ENCODE measurements at regions not wholly inside any gene's neighbourhood (a gene's known extent, or its start where the extent isn't known, plus 50 kb on each side); places are given as distances from the start of the nearest gene placed in this dataset.

- H3T11ph ChIP-seq (ENCODE audit: low read length): no peak overlapping the region
- H3K79me1 ChIP-seq (ENCODE audit: insufficient read depth, low read depth, low read length, poor library complexity, severe bottlenecking): no peaks in the 10 kb centered on the region
- Mint-ChIP-seq H3K27me3 (ENCODE audit: low read depth) (no peaks in the 10 kb centered on the region), H3K27ac (no peak overlapping the region), H3K4me3 (no peak overlapping the region), H3K4me1 (peaks cover 42 to 52% of the 10 kb centered on the region in 2 experiments), H3K9me3 (0 out of 5 replicates have a peak, but pooled peaks cover 0 to 3% of the 10 kb centered on the region in 2 experiments), H3K36me3 (ENCODE audit: insufficient read depth in 1 of 3, low read depth in 3 of 3) (no peaks in the 10 kb centered on the region; a peak in 1 of 7 replicates)
- no peak overlapping the region for H2BK120ac ChIP-seq (ENCODE audit: low read depth, low read length, poor library complexity, severe bottlenecking)
- no peaks in the 10 kb centered on the region for H3K9me3 ChIP-seq (ENCODE audit: control insufficient read depth, low read depth, low read length)
- H3K4me2 ChIP-seq (ENCODE audit: insufficient read depth, insufficient read length, low read length): no peak overlapping the region
- H2BK12ac ChIP-seq (ENCODE audit: insufficient read length, low read depth, low read length): no peak overlapping the region
- no peak overlapping the region for H3K18ac ChIP-seq (ENCODE audit: insufficient read length, low read depth, low read length)
- H3K27ac ChIP-seq (ENCODE audit: insufficient read length, low read depth, low read length): no peak overlapping the region
- H3K4me1 ChIP-seq (ENCODE audit: insufficient read depth, low read length): peaks cover 5% of the 10 kb centered on the region; the same call in 1 of the 2 replicates
- no peaks in the 10 kb centered on the region for H3K23me2 ChIP-seq (ENCODE audit: insufficient read length, low read depth, low read length, poor library complexity, severe bottlenecking)
- H2AFZ ChIP-seq (ENCODE audit: low read length): no peak overlapping the region
- no peak for DNase-seq
- no peak overlapping the region for H3K14ac ChIP-seq (ENCODE audit: insufficient read depth, low read length)
- H4K8ac ChIP-seq (replicated peaks; ENCODE audit: insufficient read length, low read depth, low read length): no peak overlapping the region
- H3K27me3 ChIP-seq (ENCODE audit: insufficient read depth, low read length): no peaks in the 10 kb centered on the region
- no peaks in the 10 kb centered on the region for H4K20me1 ChIP-seq (ENCODE audit: control insufficient read depth, insufficient read depth, insufficient read length)
- no peak overlapping the region for H2AK5ac ChIP-seq (ENCODE audit: insufficient read length, low read length)
- TF ChIP-seq CTCF (conservative IDR thresholded peaks at IDR 0.05): no peak
- no peak overlapping the region for H2BK15ac ChIP-seq (ENCODE audit: low read depth, low read length)
- H3K4ac ChIP-seq (ENCODE audit: low read depth, low read length): no peak overlapping the region
- no peak overlapping the region for H2BK20ac ChIP-seq (ENCODE audit: low read depth, low read length, poor library complexity, severe bottlenecking)
- no peak overlapping the region for H3K56ac ChIP-seq (ENCODE audit: insufficient read length, low read depth, low read length)
- no peak overlapping the region for H4K5ac ChIP-seq (ENCODE audit: insufficient read length, low read depth, low read length)
- H2BK5ac ChIP-seq (ENCODE audit: insufficient read length, low read length): no peak overlapping the region
- H3K79me2 ChIP-seq (ENCODE audit: insufficient read depth, low read length): no peaks in the 10 kb centered on the region
- no peak overlapping the region for H3K9ac ChIP-seq (ENCODE audit: extremely low read depth, insufficient read length, low read length)
- H3K23ac ChIP-seq (ENCODE audit: insufficient read length, low read depth, low read length): no peak overlapping the region
- no CpG with 5 or more reads among the region's 3 CpGs for WGBS (ENCODE audit: extremely low coverage, insufficient read length, low lambda C conversion rate)
- H4K91ac ChIP-seq (ENCODE audit: insufficient read length, low read depth, low read length): no peak overlapping the region
Observed at GRCh38 chr11:95375886-95376285, 144.9 kb upstream of the SESN3 start.
